Right lobe of liver (tissue), 4 donors: ENCODE measurements at regions not wholly inside any gene's neighbourhood (a gene's known extent, or its start where the extent isn't known, plus 50 kb on each side); places are given as distances from the start of the nearest gene placed in this dataset.

Experiments used
- POLR2A ChIP-seq: fragments of 450-650 bp; IDR thresholded peaks from one replicate; pipeline ENCODE4 v1.6.1; 2017; ENCODE audit warnings: antibody characterized with exemption, mild to moderate bottlenecking
- TF ChIP-seq, protein P1 (sequence below), 4 donors: fragments of 200-600 bp in 3 of 4; fragments of 450-650 bp in 1 of 4; IDR thresholded peaks; one replicate each; pipeline versions ENCODE4 v1.5.1 to v1.8.0; 2016 to 2022; ENCODE audit warnings: antibody characterized with exemption in 4 of 4, mild to moderate bottlenecking in 2 of 4
- donor health status: DM: no; HTN: no; CAD: no.
- donor health status: DM: no; HTN: no; CAD: no.
- donor health status: DM: no; HTN: yes; CAD: no.

DNA sequence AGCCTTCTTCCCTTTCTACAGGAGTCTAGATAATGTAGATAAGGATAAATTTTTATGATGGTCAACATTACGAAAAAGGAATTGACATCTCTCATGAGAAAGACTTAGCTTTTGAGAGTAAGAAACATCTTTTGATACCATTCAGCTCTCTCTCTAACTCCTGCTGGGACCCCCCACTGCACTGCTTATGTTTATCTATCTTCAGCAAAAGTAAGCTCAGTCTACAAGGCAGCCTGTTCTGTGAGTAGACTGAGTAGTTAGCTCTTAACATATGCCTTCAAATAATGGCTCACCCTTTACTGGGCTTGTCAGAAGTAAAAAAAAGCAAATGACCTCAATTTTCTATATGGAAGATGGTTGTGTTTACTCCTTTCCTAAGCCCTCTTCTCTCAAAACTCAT, 372.2 kb upstream of the CDH11 start:
- TF ChIP-seq, protein P1, sequence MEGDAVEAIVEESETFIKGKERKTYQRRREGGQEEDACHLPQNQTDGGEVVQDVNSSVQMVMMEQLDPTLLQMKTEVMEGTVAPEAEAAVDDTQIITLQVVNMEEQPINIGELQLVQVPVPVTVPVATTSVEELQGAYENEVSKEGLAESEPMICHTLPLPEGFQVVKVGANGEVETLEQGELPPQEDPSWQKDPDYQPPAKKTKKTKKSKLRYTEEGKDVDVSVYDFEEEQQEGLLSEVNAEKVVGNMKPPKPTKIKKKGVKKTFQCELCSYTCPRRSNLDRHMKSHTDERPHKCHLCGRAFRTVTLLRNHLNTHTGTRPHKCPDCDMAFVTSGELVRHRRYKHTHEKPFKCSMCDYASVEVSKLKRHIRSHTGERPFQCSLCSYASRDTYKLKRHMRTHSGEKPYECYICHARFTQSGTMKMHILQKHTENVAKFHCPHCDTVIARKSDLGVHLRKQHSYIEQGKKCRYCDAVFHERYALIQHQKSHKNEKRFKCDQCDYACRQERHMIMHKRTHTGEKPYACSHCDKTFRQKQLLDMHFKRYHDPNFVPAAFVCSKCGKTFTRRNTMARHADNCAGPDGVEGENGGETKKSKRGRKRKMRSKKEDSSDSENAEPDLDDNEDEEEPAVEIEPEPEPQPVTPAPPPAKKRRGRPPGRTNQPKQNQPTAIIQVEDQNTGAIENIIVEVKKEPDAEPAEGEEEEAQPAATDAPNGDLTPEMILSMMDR (IDR thresholded peaks at IDR 0.05) = no peak
- no peak for TF ChIP-seq POLR2A
